Neural cell (in vitro differentiated cells): ENCODE measurements at regions not wholly inside any gene's neighbourhood (a gene's known extent, or its start where the extent isn't known, plus 50 kb on each side); places are given as distances from the start of the nearest gene placed in this dataset.

Source experiments
- H2AFZ ChIP-seq: fragments of 200-600, 300-800 bp; sonication (generic), shearing (Covaris generic); 2 replicates; pipeline ENCODE4 v1.6.0; 2014; ENCODE audit warnings: low read depth, mild to moderate bottlenecking, antibody characterized with exemption, low read length, moderate library complexity
- H3F3A ChIP-seq: fragments of 200-600 bp; shearing (Covaris generic); 2 replicates; pipeline ENCODE4 v1.6.1; 2016; ENCODE audit warnings: mild to moderate bottlenecking, moderate library complexity, mixed read lengths, antibody characterized with exemption, low read length; ENCODE audit not compliant: insufficient read depth, poor library complexity, severe bottlenecking
- H3K27ac ChIP-seq: fragments of 200-600, 300-800 bp; sonication (generic), shearing (Covaris generic); 2 replicates; pipeline ENCODE4 v1.5.1; 2014; ENCODE audit warnings: mild to moderate bottlenecking, low read length, moderate library complexity
- H3K27me3 ChIP-seq: fragments of 300-800, 200-600 bp; sonication (generic), shearing (Covaris generic); 2 replicates; pipeline ENCODE4 v1.6.0; 2014; ENCODE audit warnings: mild to moderate bottlenecking, low read depth, low read length, moderate library complexity; ENCODE audit not compliant: insufficient read depth
- H3K36me3 ChIP-seq: fragments of 300-800, 200-600 bp; sonication (generic), shearing (Covaris generic); 2 replicates; pipeline ENCODE4 v1.5.1; 2014; ENCODE audit warnings: mild to moderate bottlenecking, antibody characterized with exemption, low read length, moderate library complexity; ENCODE audit not compliant: insufficient read depth
- H3K4me2 ChIP-seq: fragments of 300-800, 200-600 bp; sonication (generic), shearing (Covaris generic); 2 replicates; pipeline ENCODE4 v1.6.0; 2014; ENCODE audit warnings: mild to moderate bottlenecking, low read length
- H3K4me3 ChIP-seq: fragments of 300-800, 200-600 bp; sonication (generic), shearing (Covaris generic); 2 replicates; pipeline ENCODE4 v1.5.1; 2014; ENCODE audit warnings: mild to moderate bottlenecking, low read length, moderate library complexity
- H3K79me2 ChIP-seq: fragments of 200-600 bp; shearing (Covaris generic); replicated peaks from 2 replicates; pipeline ENCODE4 v1.6.0; 2014; ENCODE audit warnings: mild to moderate bottlenecking, low read length, moderate library complexity; ENCODE audit not compliant: insufficient read depth
- H3K9ac ChIP-seq: fragments of 300-800, 200-600 bp; sonication (generic), shearing (Covaris generic); 2 replicates; pipeline ENCODE4 v1.6.1; 2016; ENCODE audit warnings: mild to moderate bottlenecking, low read length, mixed read lengths
- H3K9me2 ChIP-seq: fragments of 200-600 bp; shearing (Covaris generic); 2 replicates; pipeline ENCODE4 v1.6.1; 2016; ENCODE audit warnings: mild to moderate bottlenecking, low read length, mixed read lengths; ENCODE audit not compliant: insufficient read depth
- H3K9me3 ChIP-seq: fragments of 200-600, 300-800 bp; sonication (generic), shearing (Covaris generic); 2 replicates; pipeline ENCODE4 v1.6.1; 2016; ENCODE audit warnings: mild to moderate bottlenecking, mixed run types, low read length, moderate library complexity, mixed read lengths
- H4K20me1 ChIP-seq: fragments of 200-600 bp; shearing (Covaris generic); 2 replicates; pipeline ENCODE4 v1.6.1; 2016; ENCODE audit warnings: mild to moderate bottlenecking, mixed run types; ENCODE audit not compliant: insufficient read depth
- EP300 ChIP-seq: fragments of 450-650 bp; conservative IDR thresholded peaks from 2 replicates; pipeline ENCODE4 v1.6.1; 2014; ENCODE audit warnings: antibody characterized with exemption, mild to moderate bottlenecking, moderate library complexity; ENCODE audit not compliant: poor library complexity, severe bottlenecking
- EZH2 ChIP-seq: fragments of 200-600, 300-800 bp; shearing (Covaris generic), sonication (generic); IDR thresholded peaks from 2 replicates; pipeline ENCODE4 v1.6.1; 2014; ENCODE audit warnings: antibody characterized with exemption, low read length, borderline replicate concordance, mild to moderate bottlenecking; ENCODE audit not compliant: insufficient read depth, poor library complexity, severe bottlenecking
- MXI1 ChIP-seq: fragments of 450-650 bp; conservative IDR thresholded peaks from 2 replicates; pipeline ENCODE4 v1.6.1; 2014; ENCODE audit warnings: antibody characterized with exemption, mild to moderate bottlenecking; ENCODE audit not compliant: poor library complexity, severe bottlenecking
- POLR2AphosphoS5 ChIP-seq: IDR thresholded peaks from 2 replicates; pipeline ENCODE4 v1.6.1; 2012
- RAD21 ChIP-seq: fragments of 450-650 bp; conservative IDR thresholded peaks from 2 replicates; pipeline ENCODE4 v1.6.1; 2014; ENCODE audit warnings: antibody characterized with exemption, mild to moderate bottlenecking, moderate library complexity
- SMC3 ChIP-seq: fragments of 450-650 bp; conservative IDR thresholded peaks from 2 replicates; pipeline ENCODE4 v1.6.1; 2014; ENCODE audit warnings: antibody characterized with exemption, mild to moderate bottlenecking, moderate library complexity; ENCODE audit not compliant: poor library complexity
- TAF1 ChIP-seq: IDR thresholded peaks from 2 replicates; pipeline ENCODE4 v1.6.1; 2012; ENCODE audit warnings: low read depth
- TF ChIP-seq, protein P1 (sequence below): IDR thresholded peaks from 2 replicates; pipeline ENCODE4 v1.6.1; 2012; ENCODE audit warnings: borderline replicate concordance
- TF ChIP-seq, protein P2 (sequence below): fragments of 450-650 bp; IDR thresholded peaks from 2 replicates; pipeline ENCODE4 v1.5.1; 2014; ENCODE audit warnings: antibody characterized with exemption, mild to moderate bottlenecking, moderate library complexity; ENCODE audit not compliant: poor library complexity, severe bottlenecking

DNA sequence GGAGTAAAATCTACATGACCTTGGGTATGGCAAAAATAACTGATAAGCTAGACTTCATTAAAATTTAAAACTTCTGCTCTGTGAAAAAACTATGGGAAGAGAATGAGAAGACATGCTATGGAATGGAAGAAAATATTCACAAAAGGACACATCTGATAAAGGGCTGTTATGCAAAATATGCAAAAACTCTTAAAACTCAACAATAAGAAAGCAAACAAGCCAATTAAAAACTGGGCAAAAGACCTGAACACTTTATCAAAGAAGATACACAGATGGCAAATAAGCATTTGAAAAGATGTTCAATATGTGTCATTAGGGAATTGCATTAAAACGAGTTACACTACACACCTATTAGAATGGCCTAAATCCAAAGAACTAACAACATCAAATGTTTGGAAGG, 439.5 kb downstream of the EFNA5 start:
- H3K9ac ChIP-seq = no peak overlapping the region
- TF ChIP-seq, protein P1, sequence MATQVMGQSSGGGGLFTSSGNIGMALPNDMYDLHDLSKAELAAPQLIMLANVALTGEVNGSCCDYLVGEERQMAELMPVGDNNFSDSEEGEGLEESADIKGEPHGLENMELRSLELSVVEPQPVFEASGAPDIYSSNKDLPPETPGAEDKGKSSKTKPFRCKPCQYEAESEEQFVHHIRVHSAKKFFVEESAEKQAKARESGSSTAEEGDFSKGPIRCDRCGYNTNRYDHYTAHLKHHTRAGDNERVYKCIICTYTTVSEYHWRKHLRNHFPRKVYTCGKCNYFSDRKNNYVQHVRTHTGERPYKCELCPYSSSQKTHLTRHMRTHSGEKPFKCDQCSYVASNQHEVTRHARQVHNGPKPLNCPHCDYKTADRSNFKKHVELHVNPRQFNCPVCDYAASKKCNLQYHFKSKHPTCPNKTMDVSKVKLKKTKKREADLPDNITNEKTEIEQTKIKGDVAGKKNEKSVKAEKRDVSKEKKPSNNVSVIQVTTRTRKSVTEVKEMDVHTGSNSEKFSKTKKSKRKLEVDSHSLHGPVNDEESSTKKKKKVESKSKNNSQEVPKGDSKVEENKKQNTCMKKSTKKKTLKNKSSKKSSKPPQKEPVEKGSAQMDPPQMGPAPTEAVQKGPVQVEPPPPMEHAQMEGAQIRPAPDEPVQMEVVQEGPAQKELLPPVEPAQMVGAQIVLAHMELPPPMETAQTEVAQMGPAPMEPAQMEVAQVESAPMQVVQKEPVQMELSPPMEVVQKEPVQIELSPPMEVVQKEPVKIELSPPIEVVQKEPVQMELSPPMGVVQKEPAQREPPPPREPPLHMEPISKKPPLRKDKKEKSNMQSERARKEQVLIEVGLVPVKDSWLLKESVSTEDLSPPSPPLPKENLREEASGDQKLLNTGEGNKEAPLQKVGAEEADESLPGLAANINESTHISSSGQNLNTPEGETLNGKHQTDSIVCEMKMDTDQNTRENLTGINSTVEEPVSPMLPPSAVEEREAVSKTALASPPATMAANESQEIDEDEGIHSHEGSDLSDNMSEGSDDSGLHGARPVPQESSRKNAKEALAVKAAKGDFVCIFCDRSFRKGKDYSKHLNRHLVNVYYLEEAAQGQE = no peak
- TF ChIP-seq, protein P2, sequence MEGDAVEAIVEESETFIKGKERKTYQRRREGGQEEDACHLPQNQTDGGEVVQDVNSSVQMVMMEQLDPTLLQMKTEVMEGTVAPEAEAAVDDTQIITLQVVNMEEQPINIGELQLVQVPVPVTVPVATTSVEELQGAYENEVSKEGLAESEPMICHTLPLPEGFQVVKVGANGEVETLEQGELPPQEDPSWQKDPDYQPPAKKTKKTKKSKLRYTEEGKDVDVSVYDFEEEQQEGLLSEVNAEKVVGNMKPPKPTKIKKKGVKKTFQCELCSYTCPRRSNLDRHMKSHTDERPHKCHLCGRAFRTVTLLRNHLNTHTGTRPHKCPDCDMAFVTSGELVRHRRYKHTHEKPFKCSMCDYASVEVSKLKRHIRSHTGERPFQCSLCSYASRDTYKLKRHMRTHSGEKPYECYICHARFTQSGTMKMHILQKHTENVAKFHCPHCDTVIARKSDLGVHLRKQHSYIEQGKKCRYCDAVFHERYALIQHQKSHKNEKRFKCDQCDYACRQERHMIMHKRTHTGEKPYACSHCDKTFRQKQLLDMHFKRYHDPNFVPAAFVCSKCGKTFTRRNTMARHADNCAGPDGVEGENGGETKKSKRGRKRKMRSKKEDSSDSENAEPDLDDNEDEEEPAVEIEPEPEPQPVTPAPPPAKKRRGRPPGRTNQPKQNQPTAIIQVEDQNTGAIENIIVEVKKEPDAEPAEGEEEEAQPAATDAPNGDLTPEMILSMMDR = no peak
- TF ChIP-seq POLR2AphosphoS5 (no peak), TAF1 (no peak), MXI1 (no peak), RAD21 (no peak), SMC3 (no peak)
- H3K27me3 ChIP-seq = no peaks in the 10 kb centered on the region
- H2AFZ ChIP-seq = no peak overlapping the region
- no peaks in the 10 kb centered on the region for H3K9me2 ChIP-seq
- H3K9me3 ChIP-seq = no peaks in the 10 kb centered on the region
- H3F3A ChIP-seq = no peaks in the 10 kb centered on the region
- H3K36me3 ChIP-seq = no peaks in the 10 kb centered on the region
- H3K4me2 ChIP-seq = no peak overlapping the region
- no peak overlapping the region for H3K4me3 ChIP-seq
- H3K79me2 ChIP-seq = no peaks in the 10 kb centered on the region
- no peak overlapping the region for H3K27ac ChIP-seq
- H4K20me1 ChIP-seq = no peaks in the 10 kb centered on the region

DNA sequence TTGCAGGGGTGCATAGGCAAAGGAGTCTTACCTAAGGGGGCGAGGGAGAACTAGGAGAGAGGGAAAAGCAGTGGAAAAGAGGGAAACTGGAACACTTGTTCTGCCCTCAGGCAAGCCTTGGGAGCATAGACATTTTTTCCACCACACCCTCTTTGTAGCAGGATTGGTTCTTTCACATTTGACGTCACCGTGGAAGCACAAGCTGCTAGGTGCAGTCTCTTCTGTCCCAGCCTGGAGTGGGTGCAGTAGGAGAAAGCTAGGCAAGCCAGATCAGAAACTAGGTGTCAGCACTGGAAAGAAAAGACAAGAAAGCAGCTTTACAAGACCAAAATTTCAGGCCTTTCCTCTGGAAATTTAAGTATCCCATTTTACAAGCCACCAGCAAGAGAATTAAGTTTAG, 440.4 kb downstream of the EFNA5 start:
- Histone ChIP-seq H3K9me3 (no peaks in the 10 kb centered on the region), H3K27ac (no peak overlapping the region), H3K4me2 (no peak overlapping the region), H2AFZ (no peak overlapping the region), H3K79me2 (no peaks in the 10 kb centered on the region), H3K27me3 (no peaks in the 10 kb centered on the region), H3K36me3 (no peaks in the 10 kb centered on the region), H3K9ac (no peak overlapping the region), H3K4me3 (no peak overlapping the region), H4K20me1 (no peaks in the 10 kb centered on the region), H3K9me2 (no peaks in the 10 kb centered on the region), H3F3A (no peaks in the 10 kb centered on the region)
- no peak for TF ChIP-seq EP300

DNA sequence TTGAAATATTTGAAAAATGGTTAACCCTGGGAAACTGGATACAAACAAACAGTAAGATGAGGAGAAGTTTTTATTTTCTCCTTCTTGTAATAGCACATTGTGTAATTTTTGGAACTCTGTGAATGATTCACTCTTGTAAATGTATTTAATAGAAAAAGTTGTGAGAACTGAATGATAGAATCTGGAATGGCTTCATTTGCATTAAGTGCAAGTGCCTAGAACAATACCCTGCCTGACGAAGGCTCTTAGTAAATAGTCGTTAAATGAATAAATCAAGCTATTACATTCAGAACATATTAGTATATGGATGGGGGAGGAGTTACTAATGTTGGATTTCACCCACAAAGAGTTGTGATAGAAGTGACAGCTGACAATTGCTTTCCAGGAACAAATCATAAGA, 442.5 kb downstream of the EFNA5 start:
- Histone ChIP-seq H3K4me3 (no peak overlapping the region), H3K4me2 (no peak overlapping the region), H3K9ac (no peak overlapping the region), H3K27ac (no peak overlapping the region), H3K27me3 (no peaks in the 10 kb centered on the region), H4K20me1 (no peaks in the 10 kb centered on the region), H3K9me3 (no peaks in the 10 kb centered on the region), H3K36me3 (no peaks in the 10 kb centered on the region), H3F3A (no peaks in the 10 kb centered on the region), H2AFZ (no peak overlapping the region), H3K79me2 (no peaks in the 10 kb centered on the region), H3K9me2 (no peaks in the 10 kb centered on the region)
- no peak for TF ChIP-seq RAD21
- TF ChIP-seq, protein P2 = no peak
- no peak for TF ChIP-seq MXI1
- TF ChIP-seq SMC3 = no peak
- TF ChIP-seq EZH2 = no peak
- no peak for TF ChIP-seq POLR2AphosphoS5
- TF ChIP-seq EP300 = no peak
- TF ChIP-seq, protein P1 = no peak
- no peak for TF ChIP-seq TAF1
